ENCODE measurements at regions not wholly inside any gene's neighbourhood (a gene's known extent, or its start where the extent isn't known, plus 50 kb on each side); places are given as distances from the start of the nearest gene placed in this dataset.

DNA sequence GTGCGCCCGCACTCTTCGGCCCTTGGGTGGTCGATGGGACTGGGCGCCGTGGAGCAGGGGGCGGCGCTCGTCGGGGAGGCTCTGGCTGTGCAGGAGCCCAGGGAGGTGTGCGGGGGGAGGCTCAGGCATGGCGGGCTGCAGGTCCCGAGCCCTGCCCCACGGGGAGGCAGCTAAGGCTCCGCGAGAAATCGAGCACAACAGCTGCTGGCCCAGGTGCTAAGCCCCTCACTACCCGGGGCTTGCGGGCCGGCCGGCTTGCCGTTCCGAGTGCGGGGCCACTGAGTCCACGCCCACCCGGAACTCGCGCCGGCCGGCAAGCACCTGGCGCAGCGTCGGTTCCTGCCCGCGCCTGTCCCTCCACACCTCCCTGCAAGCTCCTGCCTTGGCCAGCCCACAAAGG, 462.3 kb upstream of the JARID2 start:
- DNase-seq, result no peak
- ATAC-seq, result no peak
- intact Hi-C loops (cut with micrococcal nuclease), result no loop called here

DNA sequence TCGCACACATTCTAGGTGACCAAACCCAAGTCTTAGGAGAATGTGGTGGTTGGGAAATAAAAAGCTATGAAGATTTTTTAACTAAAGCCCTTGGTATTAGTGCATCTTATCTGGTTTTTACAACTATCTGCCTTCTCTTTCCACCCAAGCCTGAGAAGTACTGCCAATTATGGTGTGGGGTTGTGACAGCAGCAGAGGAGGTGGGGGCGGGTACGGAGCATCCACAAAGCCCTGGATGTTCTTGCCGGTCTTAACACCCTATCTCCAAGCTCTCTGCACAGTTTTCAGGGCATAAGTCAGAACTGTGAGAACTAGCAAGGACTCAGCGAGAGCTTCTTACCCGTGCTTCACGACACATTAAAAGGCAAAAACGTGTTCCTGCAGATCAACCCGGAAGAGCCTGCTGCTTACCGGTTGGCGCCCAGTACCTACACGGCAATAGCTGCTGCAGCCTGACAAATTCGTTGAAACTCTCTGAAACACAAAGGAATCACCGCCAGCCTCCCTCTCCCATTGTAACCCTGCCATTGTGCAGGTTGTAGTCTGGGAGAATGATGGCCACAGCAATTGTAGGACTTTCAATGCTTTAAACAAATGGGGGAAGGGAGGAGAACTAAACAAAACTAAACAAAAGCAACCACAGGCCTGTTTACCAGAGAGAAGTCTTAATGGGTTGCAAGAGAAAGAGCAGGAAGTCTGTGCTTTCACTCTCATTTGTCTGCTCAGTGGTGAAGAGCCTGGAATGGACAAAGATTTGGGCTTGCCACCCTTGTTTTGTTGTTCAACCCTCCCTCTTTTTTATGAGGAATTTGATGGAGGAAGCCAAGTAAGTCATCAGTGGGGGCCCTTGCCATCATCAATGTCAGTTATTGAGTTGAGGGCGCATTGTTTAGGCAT, 461.0 kb upstream of the JARID2 start:
- ATAC-seq, result no peak
- intact Hi-C loops (cut with micrococcal nuclease), result no loop called here
- DNase-seq, result no peak

- no peak for DNase-seq
- intact Hi-C loops (cut with micrococcal nuclease), result no loop called here
- no peak for ATAC-seq
These were observed 460.4 kb upstream of the JARID2 start for GRCh38 chr6:14785493-14785790.

DNA sequence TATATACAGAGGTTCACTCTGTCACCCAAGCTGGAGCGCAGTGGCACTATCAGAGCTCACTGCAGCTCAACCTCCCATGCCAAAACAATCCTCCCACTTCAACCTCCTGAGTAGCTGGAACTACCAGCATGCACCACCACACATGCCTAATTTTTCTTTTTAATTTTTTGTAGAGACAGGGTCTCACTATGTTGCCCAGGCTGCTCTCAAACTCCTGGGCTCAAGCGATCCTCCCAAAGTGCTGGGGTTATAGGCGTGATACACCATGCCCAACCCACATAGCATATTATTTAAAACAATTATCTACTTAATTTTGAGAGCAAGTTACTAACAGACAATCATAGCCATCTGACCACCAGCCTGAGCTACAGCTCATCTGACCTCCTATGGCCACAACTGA, 459.9 kb upstream of the JARID2 start:
- intact Hi-C loops (cut with micrococcal nuclease), result no loop called here
- ATAC-seq, result no peak
- no peak for DNase-seq

DNA sequence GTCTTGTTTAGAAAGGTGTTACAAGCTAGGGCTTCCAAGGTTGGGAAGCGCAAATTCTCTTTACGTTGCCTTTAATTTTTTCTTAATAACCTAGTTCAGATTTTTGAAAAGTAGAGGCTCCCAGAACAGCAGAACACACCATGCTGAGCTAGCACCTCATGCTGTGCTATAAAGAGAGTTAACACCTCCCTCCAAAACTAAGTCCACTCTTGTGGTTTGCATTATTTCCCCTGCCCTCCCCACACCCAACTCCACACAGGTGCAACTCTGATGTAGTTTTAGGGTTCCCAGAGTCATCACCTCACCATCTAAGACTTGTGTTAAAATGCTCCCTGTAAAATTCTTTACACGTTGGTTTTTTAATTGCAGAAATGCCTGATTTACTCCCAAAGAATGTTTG, 459.4 kb upstream of the JARID2 start:
- ATAC-seq (no peak), DNase-seq (no peak)
- intact Hi-C loops (cut with micrococcal nuclease), result no loop called here

- intact Hi-C loops (cut with micrococcal nuclease), result no loop called here
- ATAC-seq (no peak), DNase-seq (no peak)
These were observed 458.6 kb upstream of the JARID2 start for GRCh38 chr6:14787250-14787649.

GRCh38 chr6:14787677-14788076, 458.2 kb upstream of the JARID2 start:
- no peak for DNase-seq
- intact Hi-C loops (cut with micrococcal nuclease), result no loop called here
- ATAC-seq, result no peak

- no peak for DNase-seq
- no peak for ATAC-seq
- intact Hi-C loops (cut with micrococcal nuclease), result no loop called here
These were observed 455.9 kb upstream of the JARID2 start for GRCh38 chr6:14789996-14790395.

DNA sequence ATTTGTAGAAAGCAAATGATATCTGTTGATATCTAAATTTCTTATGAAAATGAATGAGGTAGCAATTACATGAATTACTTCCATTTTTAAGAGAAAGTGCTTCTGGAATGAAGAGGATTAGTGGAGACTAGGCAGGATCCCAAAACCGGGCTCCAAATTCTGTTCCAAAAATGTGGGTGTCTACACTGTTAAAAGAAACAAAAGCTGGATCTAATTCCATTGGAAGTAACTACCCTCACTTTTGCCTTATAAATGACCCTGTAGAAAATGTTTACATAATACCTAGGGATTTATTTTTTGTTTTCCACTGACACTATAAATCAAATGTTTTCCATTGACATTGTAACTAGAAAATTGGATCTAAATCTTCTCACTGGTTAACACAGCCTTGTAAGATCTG, 454.9 kb upstream of the JARID2 start:
- ATAC-seq (no peak), DNase-seq (no peak)
- intact Hi-C loops (cut with micrococcal nuclease), result no loop called here

DNA sequence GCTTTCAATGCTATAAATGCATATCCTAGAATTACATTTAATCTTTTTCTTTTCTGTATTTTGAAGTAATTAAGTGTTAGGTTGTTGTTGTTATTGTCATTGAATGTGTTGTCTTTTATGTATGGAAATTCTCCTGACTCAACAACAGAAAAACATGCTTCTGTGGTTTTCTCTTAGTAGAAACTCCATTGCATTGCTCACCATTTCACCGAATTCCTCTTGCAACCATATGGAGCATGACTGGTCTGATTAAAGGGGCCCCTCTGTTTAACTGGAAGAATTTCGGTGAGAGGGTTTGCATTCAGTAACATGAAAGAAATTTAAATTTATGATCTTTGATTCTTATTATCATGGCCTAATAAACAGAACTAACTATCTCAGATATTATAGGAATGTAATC, 454.3 kb upstream of the JARID2 start:
- intact Hi-C loops (cut with micrococcal nuclease), result no loop called here
- no peak for ATAC-seq
- DNase-seq, result no peak

- DNase-seq (no peak), ATAC-seq (no peak)
- intact Hi-C loops (cut with micrococcal nuclease), result no loop called here
These were observed 453.5 kb upstream of the JARID2 start for GRCh38 chr6:14792118-14792955.

GRCh38 chr6:14795451-14795850, 450.4 kb upstream of the JARID2 start:
- ATAC-seq, result no peak

GRCh38 chr6:14796974-14797762, 448.7 kb upstream of the JARID2 start:
- DNase-seq (no peak), ATAC-seq (no peak)
- intact Hi-C loops (cut with micrococcal nuclease), result no loop called here

More at GRCh38 chr6:14795451-14795850, 450.4 kb upstream of the JARID2 start:
- intact Hi-C loops (cut with micrococcal nuclease), result no loop called here
- no peak for DNase-seq

GRCh38 chr6:14797875-14798593, 447.8 kb upstream of the JARID2 start:
- intact Hi-C loops (cut with micrococcal nuclease), result no loop called here

DNA sequence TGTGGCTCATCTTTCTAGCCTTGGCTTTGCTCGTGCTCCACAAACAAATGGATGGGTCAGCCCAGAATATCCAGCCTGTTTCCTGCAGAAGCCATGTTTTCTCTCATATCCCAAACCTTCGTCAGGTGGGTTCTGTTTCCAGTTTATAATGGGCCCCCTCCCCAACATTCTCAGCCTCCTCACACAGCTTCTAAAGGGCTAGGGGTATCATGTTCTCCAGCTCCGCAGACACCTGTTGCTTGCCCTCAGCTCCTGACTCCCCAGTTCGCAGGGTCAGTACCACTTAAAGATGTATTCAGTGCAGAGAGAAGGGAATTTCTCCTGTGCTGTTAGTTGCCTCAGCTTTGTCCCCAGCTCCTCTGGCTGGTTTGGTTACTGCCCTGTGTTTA, 447.3 kb upstream of the JARID2 start:
- DNase-seq (no peak), ATAC-seq (no peak)
- intact Hi-C loops (cut with micrococcal nuclease), result no loop called here

More at GRCh38 chr6:14797875-14798593, 447.8 kb upstream of the JARID2 start:
- DNase-seq (no peak), ATAC-seq (no peak)

DNA sequence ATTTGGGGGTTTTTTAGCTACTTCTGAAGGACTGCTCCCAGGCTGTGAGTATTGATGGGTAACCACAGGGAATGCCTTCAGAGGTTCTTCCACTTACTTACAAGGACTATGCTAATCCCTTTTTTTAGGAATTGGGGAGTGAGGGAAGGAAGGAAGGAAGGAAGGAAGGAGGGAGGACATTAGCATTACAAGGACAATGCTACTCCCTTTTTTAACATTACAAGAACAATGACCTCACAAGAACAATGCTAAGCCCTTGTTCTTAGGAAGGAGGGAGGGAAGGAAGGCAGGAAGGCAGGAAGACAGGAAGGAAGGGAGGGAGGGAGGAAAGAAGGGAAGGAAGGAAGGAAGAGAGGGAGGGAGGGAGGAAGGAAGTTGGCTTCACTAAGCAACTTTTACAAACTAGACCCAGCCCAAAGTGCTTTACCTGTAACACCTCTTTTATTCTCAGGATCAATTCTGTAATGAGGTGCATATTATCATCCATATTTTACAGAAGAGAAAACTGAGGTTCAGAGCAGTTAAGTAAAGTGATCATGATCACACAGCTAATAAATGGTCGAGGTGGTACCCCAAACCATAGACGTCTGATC, 446.8 kb upstream of the JARID2 start:
- DNase-seq (no peak), ATAC-seq (no peak)
- intact Hi-C loops (cut with micrococcal nuclease), result no loop called here

DNA sequence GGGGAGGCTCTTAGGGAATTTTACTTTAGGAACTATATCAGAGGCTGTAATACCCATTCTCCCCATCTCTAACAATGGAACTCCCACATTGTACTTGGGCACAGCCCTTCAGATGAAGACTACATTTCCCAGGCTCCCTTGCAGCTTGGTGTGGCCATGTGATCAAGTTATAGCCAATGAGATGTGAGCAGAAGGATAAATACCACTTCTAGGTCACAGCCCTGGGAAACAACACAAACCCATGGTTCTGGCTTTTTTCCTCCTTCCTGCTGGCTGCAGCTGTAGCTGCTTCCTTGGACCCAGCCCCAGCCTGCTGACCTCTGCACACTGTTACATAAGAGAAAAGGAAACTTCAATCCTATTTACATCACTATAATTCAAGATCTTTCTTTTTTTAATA, 445.9 kb upstream of the JARID2 start:
- DNase-seq (peak; percentile 77), ATAC-seq (peak; percentile 93)
- intact Hi-C loops (cut with micrococcal nuclease), result no loop called here

GRCh38 chr6:14802514-14803160, 443.2 kb upstream of the JARID2 start:
- intact Hi-C loops (cut with micrococcal nuclease), result no loop called here
- ATAC-seq, result no peak

More at GRCh38 chr6:14802514-14803160, 443.2 kb upstream of the JARID2 start:
- DNase-seq, result no peak
